HEK293T (cell line): ENCODE measurements at regions not wholly inside any gene's neighbourhood (a gene's known extent, or its start where the extent isn't known, plus 50 kb on each side); places are given as distances from the start of the nearest gene placed in this dataset.

Experiments used
- BHLHE40 ChIP-seq: fragments of 450-650 bp; IDR thresholded peaks from 2 replicates; pipeline ENCODE4 v1.6.1; 2016; ENCODE audit warnings: mild to moderate bottlenecking, moderate library complexity, borderline replicate concordance
- CTBP1 ChIP-seq: fragments of 450-650 bp; IDR thresholded peaks from 2 replicates; pipeline ENCODE4 v1.6.1; 2016; ENCODE audit warnings: borderline replicate concordance
- ELF4 ChIP-seq: fragments of 450-650 bp; IDR thresholded peaks from 2 replicates; pipeline ENCODE4 v1.6.1; 2017; ENCODE audit warnings: antibody characterized with exemption
- HDGF ChIP-seq: fragments of 450-650 bp; IDR thresholded peaks from 2 replicates; pipeline ENCODE4 v1.6.1; 2017; ENCODE audit warnings: antibody characterized with exemption, borderline replicate concordance
- LEF1 ChIP-seq: fragments of 450-650 bp; IDR thresholded peaks from 2 replicates; pipeline ENCODE4 v1.6.1; 2017; ENCODE audit warnings: mild to moderate bottlenecking, borderline replicate concordance
- SP1 ChIP-seq: fragments of 450-650 bp; IDR thresholded peaks from 2 replicates; pipeline ENCODE4 v1.6.1; 2017
- SUZ12 ChIP-seq: fragments of 450-650 bp; IDR thresholded peaks from 2 replicates; pipeline ENCODE4 v1.6.1; 2016; ENCODE audit warnings: mild to moderate bottlenecking
- TARDBP ChIP-seq: fragments of 450-650 bp; IDR thresholded peaks from 2 replicates; pipeline ENCODE4 v1.6.1; 2016

DNA sequence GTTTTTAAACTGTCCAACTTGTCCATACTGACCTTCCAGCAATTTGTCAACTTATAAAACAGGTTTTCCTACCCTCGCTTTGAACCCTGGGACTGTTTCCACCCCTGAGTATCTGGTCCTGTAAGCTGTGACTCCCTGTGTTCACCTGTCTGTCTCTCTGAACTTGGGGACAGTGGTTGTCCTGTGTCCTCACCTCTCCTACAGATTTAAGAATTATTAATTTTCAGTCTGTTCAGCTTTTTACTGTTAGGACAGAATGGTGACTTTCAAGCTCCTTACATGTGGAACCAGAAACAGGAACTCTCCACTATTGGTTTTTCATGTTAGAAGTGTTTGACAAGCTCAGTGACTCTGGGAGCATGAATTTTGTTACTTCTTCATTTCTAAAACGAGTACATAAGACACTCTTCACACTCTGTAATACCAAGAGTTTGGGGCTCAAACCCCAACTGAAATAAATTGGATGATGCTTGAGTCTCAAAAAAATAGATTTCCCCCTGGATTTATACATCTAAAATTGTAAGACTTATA is 713.9 kb downstream of the COL12A1 start:
- TF ChIP-seq SUZ12 (no peak), ELF4 (no peak), TARDBP (no peak), SP1 (no peak), CTBP1 (no peak), HDGF (no peak), BHLHE40 (no peak), LEF1 (no peak)
